ENCODE measurements at regions not wholly inside any gene's neighbourhood (a gene's known extent, or its start where the extent isn't known, plus 50 kb on each side); places are given as distances from the start of the nearest gene placed in this dataset.

- TF ChIP-seq CTCF (IDR thresholded peaks at IDR 0.05): no peak
- TF ChIP-seq EZH2 (IDR thresholded peaks at IDR 0.05; ENCODE audit: borderline replicate concordance, insufficient read depth, low read depth, low read length, poor library complexity, severe bottlenecking): no peak
Observed at GRCh38 chrX:138073626-138074025, 507.7 kb downstream of the ZIC3 start.
